ENCODE measurements at regions not wholly inside any gene's neighbourhood (a gene's known extent, or its start where the extent isn't known, plus 50 kb on each side); places are given as distances from the start of the nearest gene placed in this dataset.

GRCh38 chr3:192068464-192069254 is 607.7 kb downstream of the PYDC2 start:
- no peak for TF ChIP-seq CTCF (IDR thresholded peaks at IDR 0.05; ENCODE audit: insufficient read depth, missing control alignments)
- FAIRE-seq (no peak), DNase-seq (ENCODE audit: insufficient read length, low spot score) (no peak)

- FAIRE-seq, result no peak
- no peak for DNase-seq (ENCODE audit: insufficient read length, low spot score)
- TF ChIP-seq CTCF (IDR thresholded peaks at IDR 0.05; ENCODE audit: insufficient read depth, missing control alignments), result no peak
Measured at GRCh38 chr3:192077795-192078497, 617.0 kb downstream of the PYDC2 start.

GRCh38 chr3:192079098-192079497 is 618.1 kb downstream of the PYDC2 start:
- FAIRE-seq, result no peak
- TF ChIP-seq CTCF (IDR thresholded peaks at IDR 0.05; ENCODE audit: insufficient read depth, missing control alignments), result no peak
- DNase-seq (ENCODE audit: insufficient read length, low spot score), result no peak

- DNase-seq (ENCODE audit: insufficient read length, low spot score) (no peak), FAIRE-seq (no peak)
- TF ChIP-seq CTCF (IDR thresholded peaks at IDR 0.05; ENCODE audit: insufficient read depth, missing control alignments), result no peak
Measured at GRCh38 chr3:192080336-192080735, 619.4 kb downstream of the PYDC2 start.

- no peak for TF ChIP-seq CTCF (IDR thresholded peaks at IDR 0.05; ENCODE audit: insufficient read depth, missing control alignments)
- no peak for DNase-seq (ENCODE audit: insufficient read length, low spot score)
- FAIRE-seq, result no peak
Measured at GRCh38 chr3:192082730-192083660, 622.0 kb downstream of the PYDC2 start.

Measured in D721Med (cell line).